HG03060 (cell line): ENCODE measurements at regions not wholly inside any gene's neighbourhood (a gene's known extent, or its start where the extent isn't known, plus 50 kb on each side); places are given as distances from the start of the nearest gene placed in this dataset.
"Not testable (repeated sequence)": the region's sequence is repeated elsewhere in the genome, so short reads cannot be mapped to it uniquely, and the experiment has no call there.

Source experiments
- ATAC-seq: cut with Tn5 transposase; IDR thresholded peaks from one replicate; pipeline ENCODE4 v1.9.1; 2021; ENCODE audit warnings: low read depth, moderate number of reproducible peaks; ENCODE audit not compliant: unreplicated experiment

DNA sequence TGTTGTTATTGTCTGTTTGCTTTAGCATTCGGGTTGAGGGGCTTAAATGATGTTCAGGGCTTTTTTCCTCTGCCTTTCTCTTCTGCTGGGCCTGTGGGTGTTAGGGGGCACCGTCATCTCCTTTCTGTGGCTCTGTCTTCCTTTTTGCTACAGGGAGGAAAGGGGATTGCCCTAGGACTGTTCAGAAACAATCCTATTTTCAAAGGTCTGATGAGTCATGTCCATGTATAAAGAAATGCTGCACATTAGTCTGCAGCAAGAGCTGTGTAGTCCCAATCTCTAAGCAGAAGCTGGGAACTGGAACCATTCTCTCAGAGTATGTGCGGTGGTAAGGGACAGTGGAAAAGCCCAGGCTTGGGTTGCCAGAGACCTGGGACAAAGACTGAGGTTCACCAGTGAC, 462.3 kb downstream of the OMA1 start:
- no peak for ATAC-seq

DNA sequence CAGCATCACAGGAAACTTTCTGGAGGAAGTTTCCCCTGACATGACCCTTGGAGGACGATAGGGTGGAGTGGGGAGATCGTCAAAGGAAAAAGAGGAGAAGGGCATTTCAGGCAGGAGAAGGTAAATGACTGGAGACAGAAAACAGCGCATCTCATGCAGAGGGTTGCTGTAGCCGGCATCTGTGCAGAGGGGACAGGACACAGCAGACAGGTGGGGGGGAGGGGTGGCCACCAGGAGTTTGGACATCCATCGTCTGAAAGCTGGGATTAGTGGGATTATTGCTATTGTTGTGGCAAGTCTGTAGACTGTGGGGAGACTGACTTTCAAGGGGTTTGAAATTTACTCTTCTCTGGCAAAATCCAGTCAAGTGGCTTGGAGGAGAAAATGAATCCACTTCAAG, 463.9 kb downstream of the OMA1 start:
- ATAC-seq, result no peak

DNA sequence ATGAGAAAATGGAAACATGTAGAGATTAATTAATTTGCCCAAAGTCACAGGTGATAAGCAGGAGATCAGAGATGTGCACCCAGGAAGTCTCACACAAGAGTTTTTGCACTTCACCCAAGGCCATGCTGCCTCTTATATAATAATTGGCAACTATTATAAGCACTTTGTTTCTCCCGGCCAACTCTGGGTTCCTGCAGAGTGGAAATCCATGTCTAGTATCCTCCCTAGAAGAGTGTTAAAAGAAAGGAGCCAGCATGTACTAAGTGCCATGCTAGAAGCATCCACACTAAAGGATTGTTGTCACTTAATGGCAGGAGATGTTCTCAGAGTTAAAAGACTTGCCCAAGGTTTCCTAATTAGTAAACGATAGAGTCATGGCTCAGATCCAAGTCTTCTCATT, 470.3 kb downstream of the OMA1 start:
- ATAC-seq, result no peak

DNA sequence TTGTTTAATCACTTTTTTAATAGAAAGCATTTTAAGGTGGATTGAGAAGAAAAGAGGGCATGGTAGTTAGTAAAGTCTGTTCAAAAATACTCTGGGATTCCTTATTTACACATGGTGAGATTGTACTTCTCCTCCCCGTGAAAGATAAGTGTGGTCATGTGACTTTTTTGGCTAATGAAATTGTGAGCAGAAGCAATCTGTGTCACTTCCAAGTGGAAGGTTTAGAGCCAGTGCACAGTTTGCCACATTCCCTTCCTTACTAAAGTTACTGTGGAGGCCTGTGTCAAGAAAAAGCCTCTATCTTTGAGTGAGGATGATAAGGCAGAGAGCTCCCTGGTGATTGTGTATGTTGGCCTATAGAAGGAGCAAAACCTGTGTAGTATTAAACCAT, 471.3 kb downstream of the OMA1 start:
- ATAC-seq, result no peak

DNA sequence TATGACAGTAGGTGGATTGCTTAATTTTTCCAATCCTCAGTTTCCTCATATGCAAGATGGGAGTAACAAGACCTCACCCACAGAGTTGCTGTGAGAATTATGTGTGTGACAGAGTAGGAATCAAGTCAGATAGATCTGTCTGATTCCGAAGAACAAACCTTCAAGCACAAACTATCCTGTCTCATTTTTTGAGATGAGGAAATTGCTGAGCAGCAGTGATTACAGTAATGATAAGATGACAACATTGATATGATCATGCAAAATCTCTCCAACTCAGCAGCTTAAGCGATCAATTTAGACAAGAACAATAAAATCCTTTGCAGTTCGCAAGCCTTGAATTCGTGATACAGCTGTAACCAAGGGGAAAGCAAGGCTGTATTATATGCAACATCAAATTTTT, 474.1 kb downstream of the OMA1 start:
- ATAC-seq, result no peak

DNA sequence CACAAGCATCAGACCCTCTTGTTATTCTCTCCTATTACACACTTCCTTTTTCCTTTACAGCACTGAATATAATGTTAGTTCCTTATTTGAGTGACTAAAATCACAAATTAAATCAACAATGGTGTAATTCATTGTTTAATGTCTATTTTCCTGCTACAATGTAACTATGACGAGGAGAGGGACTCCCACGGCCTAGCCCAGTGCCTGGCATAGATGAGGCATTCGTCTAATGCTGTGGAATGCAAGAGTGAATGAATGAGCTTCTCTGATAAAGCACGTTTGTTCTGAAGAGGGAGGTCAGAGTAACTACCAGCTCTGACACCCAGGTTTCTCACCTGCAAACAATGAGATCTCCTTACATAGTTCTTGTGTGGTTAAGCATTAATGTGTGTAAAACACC, 479.4 kb downstream of the OMA1 start:
- no peak for ATAC-seq

DNA sequence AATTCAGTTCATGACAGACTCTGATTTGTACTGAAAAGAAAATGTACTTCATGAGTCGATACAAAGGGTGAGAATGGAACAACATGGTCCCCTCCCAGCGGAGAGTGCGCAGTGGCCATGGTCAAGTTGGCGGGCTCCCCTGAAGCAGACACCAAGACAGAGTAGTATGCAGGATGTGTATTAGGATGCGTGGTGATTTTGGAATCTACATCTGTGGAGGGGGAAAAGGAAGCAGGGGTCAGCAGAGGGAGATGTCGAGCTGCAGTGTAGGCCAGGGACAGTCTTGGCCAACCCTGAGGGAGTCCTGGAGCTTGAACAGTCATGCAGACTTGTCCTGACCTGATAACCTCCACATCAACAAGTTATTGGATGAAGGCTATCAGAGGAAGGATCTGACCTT, 481.0 kb downstream of the OMA1 start:
- no peak for ATAC-seq

DNA sequence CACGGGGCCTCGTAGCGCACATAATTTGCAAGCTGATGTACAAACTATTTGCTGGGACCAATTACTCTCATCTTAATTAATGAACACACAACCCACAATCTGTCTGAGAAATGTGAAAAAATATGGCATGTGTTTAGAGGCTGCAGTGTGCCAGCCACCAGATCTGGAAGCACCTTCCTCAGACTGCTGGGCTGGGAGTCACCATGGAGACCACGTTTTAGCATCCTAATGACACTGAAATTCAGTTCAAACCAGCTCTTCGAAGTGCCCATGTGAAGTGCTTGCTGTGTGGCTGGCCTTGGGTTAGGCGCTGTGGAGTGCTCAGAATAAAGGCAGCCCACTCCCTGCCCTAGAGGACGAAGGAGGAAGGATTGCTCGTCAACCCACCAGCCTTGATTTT, 482.4 kb downstream of the OMA1 start:
- ATAC-seq, result no peak

DNA sequence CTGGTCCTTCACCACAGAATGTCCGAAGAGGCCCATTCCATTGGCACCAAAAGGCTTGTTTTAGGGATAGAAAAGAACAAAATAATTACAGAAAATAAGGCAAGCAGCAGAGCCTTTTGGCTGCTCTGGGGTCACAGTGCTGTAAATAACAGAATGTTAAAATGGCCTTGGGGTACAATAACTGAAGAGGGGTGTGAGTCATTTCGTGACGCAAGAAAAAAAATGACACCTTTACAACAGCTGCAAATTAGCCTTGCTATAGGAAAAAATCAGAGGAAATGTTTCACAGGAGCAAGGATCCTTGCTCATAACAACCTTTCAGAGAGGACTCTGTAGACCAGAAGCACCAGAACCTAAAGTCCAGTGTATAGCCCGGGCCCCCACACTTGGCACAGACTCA, 483.4 kb downstream of the OMA1 start:
- no peak for ATAC-seq

DNA sequence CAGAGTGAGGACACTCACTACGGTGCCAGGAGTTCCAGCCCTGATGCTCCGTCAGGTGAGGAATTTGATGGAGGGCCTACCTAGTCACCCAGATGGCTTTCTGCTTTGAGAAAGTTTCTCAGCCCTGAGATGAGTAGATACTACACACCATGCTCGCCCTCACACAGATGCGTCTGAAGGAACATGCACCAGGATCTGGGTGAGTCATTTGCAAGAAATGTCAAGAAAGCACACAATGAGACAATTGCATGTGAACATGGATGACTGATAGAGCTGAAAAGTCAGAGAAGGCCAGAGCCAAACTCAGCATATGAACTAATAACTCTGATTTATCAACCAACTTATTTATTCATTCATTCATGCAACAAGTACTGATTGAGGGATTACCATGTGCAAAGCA, 483.9 kb downstream of the OMA1 start:
- ATAC-seq, result no peak

DNA sequence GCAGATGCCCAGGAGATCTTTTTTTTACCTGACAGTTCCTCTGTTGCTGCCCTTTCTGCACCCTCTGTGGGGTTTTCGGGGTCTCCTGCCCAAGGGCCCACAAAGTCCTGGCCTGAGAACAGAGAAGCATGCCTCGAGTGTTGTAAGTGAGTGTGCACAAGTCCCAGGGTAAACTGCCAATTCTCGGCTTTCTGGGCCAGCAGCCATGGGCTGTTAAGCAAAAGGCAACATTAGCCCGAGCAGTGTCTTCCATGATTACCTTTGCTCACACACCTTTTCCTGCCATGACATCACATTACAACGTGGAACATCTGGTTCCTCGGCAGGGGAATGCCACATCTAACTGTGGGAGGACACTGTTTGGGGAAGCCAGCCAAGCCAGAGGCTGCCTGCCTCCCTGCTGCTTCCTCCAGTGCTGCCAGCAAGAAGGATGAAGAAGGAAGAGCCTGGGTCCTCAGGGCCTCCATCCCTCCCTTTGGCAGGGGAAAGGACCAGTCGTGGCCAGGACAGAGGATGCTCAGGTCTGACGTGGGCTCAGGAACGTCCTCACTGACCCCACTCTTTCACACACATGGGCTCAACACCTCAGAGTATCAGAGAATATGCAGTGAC, 485.9 kb downstream of the OMA1 start:
- ATAC-seq, result no peak

DNA sequence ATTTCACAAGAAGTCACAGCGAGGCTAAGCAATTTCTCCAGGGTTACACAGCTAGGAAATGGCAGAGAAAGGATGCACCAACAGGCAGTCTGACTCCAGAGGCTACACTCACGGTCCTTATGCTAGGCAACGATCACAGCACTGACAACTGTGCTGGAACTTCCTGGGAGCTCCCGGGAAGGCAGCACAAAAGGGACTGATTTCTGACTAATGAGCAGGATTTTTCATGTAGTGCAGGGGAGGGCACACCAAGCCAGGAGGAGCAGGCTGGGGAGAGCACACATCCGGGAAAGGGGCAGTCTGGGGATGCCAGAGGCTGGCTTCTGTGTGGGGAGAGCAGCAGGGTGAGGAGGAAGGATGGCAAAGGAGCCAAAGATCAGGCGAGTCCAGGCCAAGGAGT, 486.7 kb downstream of the OMA1 start:
- ATAC-seq, result no peak

DNA sequence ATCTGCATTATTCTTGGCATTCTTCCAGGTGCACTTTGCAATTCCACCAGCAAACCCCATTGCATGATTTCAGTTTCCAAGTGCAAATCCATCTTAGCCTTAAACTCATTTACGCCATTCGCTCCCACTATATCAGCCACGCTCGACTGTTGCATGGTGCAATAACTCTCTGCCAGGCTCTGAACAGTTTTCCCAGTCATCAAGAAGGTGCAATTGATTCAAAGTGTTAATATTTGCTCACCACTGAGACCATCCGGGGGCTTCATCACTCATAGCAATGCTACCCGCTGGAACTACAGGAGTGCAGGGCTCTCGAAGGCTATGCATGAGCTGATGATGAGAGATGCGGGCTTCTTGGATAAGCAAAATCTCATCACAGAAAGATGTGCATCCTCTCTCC, 488.2 kb downstream of the OMA1 start:
- ATAC-seq, result no peak

DNA sequence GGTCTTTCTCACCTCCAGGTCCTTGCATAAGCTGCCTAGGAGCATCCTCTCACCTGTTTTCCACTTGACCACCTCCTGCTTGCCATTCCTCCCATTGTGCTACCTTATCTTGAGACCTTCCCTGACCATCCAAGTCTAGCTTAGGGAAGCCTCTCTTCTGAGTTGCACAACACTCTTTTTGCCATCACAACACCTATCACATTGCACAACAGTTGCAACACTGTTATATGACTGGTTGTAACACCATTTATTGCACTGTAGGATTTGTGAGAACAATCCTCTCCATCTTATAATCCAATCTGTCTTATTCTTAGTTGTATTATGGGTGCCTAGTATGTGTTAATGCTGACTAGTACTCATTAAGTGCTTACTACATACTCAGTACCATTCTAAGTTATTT, 488.7 kb downstream of the OMA1 start:
- no peak for ATAC-seq

DNA sequence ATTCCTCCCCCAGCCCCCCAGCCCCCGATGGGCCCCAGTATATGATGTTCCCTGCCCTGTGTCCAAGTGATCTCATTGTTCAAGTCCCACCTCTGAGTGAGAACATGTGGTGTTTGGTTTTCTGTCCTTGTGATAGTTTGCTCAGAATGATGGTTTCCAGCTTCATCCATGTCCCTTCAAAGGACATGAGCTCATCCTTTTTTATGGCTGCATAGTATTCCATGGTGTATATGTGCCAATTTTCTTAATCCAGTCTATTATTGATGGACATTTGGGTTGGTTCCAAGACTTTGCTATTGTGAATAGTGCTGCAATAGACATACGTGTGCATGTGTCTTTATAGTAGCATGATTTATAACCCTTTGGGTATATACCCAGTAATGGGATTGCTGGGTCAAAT, 495.3 kb downstream of the OMA1 start:
- not testable (repeated sequence) for ATAC-seq

DNA sequence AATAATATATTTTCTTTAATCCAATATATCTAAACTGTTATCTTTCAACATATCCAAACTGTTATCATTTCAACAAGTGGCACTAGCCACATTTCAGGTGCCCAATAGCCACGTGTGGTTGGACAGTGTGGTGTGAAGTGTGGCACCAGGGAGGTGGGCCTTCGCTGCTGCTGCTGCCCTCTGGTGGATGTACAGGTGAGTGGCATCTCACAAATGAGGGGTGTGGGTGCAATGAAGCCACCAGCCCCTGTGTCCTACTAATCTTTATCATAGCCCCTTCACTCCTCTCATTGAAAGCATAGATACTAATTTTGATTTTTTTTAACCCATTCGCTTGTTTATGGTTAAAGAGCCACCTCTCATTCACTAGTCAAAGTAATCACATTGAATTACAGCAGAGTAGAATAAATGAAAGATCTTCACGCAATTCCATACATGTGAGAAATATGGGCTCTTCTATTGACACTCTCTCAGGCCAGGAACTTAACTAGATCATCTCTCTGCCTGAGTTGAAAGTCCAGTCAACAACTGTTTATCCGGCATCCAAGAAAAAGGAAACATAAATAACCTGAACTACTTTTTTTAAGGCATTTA, 499.2 kb downstream of the OMA1 start:
- no peak for ATAC-seq

DNA sequence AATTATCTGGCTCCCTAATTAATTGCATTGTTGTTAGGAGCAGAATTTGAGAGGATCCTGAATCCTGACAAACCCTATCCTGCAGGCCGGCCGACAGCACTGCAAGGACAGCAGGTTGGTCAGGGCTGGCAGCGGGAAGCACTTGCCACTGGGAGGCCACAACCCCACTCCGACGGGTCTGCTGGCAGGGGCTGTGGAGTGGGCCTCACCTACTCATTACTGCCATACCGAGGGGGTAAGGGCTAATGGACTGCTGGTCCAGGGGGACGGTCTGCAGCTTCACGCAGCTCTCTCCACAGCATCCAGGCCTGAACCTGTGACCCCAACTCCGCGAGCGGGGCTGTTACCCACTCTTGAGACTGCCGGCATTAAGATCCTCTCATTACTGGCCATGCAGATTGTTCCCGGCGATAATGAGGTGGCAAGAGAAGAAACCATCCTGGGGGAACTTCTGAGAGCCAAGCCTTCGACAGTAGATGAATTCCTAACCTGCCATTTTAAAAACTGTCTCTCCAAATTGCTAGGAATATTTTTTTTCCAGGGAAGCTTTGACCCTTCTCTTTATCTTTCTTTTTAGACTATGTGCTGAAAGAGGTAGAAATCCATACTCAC, 501.3 kb downstream of the OMA1 start:
- ATAC-seq, result no peak

DNA sequence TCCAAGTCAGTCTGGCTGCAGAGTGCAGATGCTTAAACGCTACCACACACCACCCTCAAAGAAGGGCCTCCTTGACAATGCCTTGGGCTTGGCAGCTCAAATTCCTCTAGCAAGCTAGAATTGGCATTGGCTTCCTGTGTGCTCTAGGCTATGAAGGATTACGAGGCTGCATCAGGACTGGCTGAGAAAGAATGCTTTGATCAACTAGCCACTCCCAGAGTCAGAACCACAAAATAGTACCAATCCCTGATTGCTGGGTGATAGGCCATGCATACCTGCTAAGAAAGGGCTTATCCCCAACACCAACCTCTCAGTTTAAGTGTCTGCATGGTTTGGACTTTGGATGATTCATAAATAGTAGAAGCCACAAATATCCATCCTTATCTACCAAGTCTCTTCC, 504.9 kb downstream of the OMA1 start:
- ATAC-seq, result no peak

DNA sequence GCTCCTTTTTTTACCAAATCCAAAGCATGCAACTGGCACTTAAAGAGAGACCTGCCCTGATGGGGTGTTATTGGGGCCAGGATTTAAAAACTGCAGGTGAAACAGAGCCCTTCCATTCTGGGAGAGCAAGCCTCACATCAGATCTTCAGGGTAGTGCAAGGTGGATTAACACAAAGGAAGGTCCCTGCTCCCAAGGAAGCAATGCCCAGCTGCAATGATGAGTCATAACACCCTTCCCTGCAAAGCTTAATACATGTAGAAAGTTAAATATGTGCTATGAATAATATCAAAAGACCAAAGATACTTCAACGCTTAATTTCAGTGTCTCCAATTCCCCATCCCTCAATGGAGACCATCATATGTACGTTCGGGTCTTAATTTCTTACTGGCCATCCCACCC, 508.0 kb downstream of the OMA1 start:
- ATAC-seq, result no peak

DNA sequence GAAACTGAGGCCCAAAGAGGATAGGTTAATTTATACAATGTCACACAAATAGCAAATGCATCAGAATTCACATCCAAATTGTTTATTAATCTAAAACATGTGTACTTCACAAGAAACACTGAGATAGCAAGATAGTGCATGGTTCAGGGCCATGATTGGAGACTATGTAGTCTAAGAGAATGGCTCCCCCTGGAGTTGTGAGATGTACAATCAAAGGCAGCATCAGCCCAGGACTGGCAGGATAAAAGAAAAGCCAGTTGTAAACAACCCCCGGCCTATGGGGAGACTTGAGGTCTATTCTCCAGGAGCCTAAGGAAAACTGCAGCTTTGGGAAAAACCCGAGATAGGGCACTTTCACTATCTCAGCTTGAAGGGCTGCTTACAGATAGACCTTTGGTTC, 511.0 kb downstream of the OMA1 start:
- ATAC-seq, result no peak

DNA sequence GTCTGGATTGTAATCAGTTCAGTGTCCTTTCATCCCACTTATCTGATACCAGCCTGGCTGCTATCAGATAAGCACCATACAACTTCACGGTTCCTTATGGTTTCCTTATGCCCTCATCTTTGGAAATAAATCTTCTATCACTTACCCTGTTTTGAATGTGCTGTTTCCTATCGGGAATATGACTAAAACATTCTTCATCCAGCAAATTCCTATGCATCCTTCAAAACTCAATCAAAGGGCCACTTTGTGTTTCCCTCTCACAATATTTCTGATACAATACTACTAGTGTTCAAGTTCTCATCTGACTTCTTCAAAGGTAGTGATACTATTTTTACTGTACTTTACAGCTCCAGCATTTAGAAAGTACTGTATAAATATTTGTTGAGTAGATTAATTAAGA, 513.2 kb downstream of the OMA1 start:
- ATAC-seq, result no peak

DNA sequence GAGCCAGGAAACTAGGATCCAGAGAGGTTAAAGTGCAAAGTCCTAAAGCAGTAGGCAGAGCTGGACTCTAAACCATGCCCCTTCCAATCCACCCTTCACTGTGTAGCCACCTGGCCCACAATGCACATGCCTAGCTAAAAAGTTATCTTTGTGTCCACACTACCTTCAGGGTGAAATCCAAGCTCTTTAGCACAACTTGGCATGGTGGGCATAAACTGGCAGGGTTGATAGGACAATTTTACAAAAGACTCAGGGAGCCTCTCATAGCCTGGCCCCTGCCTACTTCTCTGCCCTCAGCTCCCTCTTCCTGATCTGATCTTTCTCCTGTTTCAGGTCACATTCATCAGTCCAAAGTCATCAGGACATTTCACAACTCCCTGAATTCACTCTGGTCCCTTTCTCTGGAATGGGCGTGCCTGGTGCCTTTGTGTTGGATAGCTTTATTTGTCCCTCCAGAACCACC, 513.9 kb downstream of the OMA1 start:
- no peak for ATAC-seq
